CD14-positive monocyte (primary cell): ENCODE measurements at regions not wholly inside any gene's neighbourhood (a gene's known extent, or its start where the extent isn't known, plus 50 kb on each side); places are given as distances from the start of the nearest gene placed in this dataset.
"Not testable (repeated sequence)": the region's sequence is repeated elsewhere in the genome, so short reads cannot be mapped to it uniquely, and the experiment has no call there.

ENCODE experiments used
- DNase-seq, 3 donors: peaks; one replicate each; pipeline ENCODE4 v3.0.0-alpha.2; 2011 to 2022
- H2AFZ ChIP-seq: 2 replicates; pipeline ENCODE4 v1.6.0; 2012; ENCODE audit warnings: mild to moderate bottlenecking, low read depth, low read length, inconsistent platforms; ENCODE audit not compliant: insufficient read depth, poor library complexity, severe bottlenecking
- H3K27ac ChIP-seq, 2 donors: 1 replicate in 1 of 2; 2 replicates in 1 of 2; pipeline ENCODE4 v1.5.1; 2012 to 2013; ENCODE audit warnings: low read length in 2 of 2, control low read depth in 1 of 2, inconsistent platforms in 1 of 2, low read depth in 1 of 2, mild to moderate bottlenecking in 1 of 2
- H3K27me3 ChIP-seq, 2 donors: one replicate each; pipeline versions ENCODE4 v1.6.0 to v1.6.1; 2011 to 2013; ENCODE audit warnings: low read length in 2 of 2; ENCODE audit not compliant: control insufficient read depth in 2 of 2, insufficient read depth in 2 of 2
- H3K36me3 ChIP-seq, 2 donors: replicated peaks in 1 of 2; 1 replicate in 1 of 2; 2 replicates in 1 of 2; pipeline versions ENCODE4 v1.5.1 to v1.6.1; 2012 to 2013; ENCODE audit warnings: low read length in 2 of 2, control low read depth in 1 of 2, inconsistent platforms in 1 of 2, mild to moderate bottlenecking in 1 of 2; ENCODE audit not compliant: insufficient read depth in 2 of 2, control insufficient read depth in 1 of 2
- H3K4me1 ChIP-seq, 2 donors: 1 replicate in 1 of 2; 2 replicates in 1 of 2; pipeline versions ENCODE4 v1.5.1 to v1.6.1; 2012 to 2013; ENCODE audit warnings: low read length in 2 of 2, control low read depth in 1 of 2, inconsistent platforms in 1 of 2, mild to moderate bottlenecking in 1 of 2, moderate library complexity in 1 of 2; ENCODE audit not compliant: insufficient read depth in 2 of 2, control insufficient read depth in 1 of 2
- H3K4me2 ChIP-seq: replicated peaks from 2 replicates; pipeline ENCODE3; 2012; ENCODE audit warnings: low read length, moderate library complexity, mild to moderate bottlenecking; ENCODE audit not compliant: poor library complexity, severe bottlenecking; ENCODE audit errors: extremely low read depth
- H3K4me3 ChIP-seq, 3 experiments: fragments of 200-600 bp in 1 of 3; sonication (generic) in 1 of 3; replicated peaks in 1 of 3; 1 replicate in 2 of 3; 2 replicates in 1 of 3; pipeline ENCODE4 v1.5.1; 2011 to 2013; ENCODE audit warnings: low read length in 3 of 3, mild to moderate bottlenecking in 3 of 3, control low read depth in 2 of 3, low read depth in 2 of 3, inconsistent platforms in 1 of 3, moderate library complexity in 1 of 3
- H3K79me2 ChIP-seq: 2 replicates; pipeline ENCODE4 v1.6.0; 2012; ENCODE audit warnings: mild to moderate bottlenecking, control low read depth, inconsistent platforms, low read length, moderate library complexity; ENCODE audit not compliant: insufficient read depth
- H3K9ac ChIP-seq: 2 replicates; pipeline ENCODE4 v1.6.0; 2017; ENCODE audit warnings: low read length, mild to moderate bottlenecking; ENCODE audit not compliant: insufficient read depth, poor library complexity, severe bottlenecking
- H3K9me3 ChIP-seq, 2 donors: replicated peaks in 1 of 2; 1 replicate in 1 of 2; 2 replicates in 1 of 2; pipeline versions ENCODE4 v1.5.1 to v1.6.1; 2012 to 2013; ENCODE audit warnings: low read length in 2 of 2, control low read depth in 1 of 2; ENCODE audit not compliant: control insufficient read depth in 1 of 2, insufficient read depth in 1 of 2
- H4K20me1 ChIP-seq: 2 replicates; pipeline ENCODE4 v1.6.0; 2012; ENCODE audit warnings: mild to moderate bottlenecking, low read length, control low read depth, moderate library complexity; ENCODE audit not compliant: insufficient read depth
- H3K27ac Mint-ChIP-seq, 7 donors: one replicate each; pipeline ENCODE4 v1.8.0; 2020; ENCODE audit warnings: mild to moderate bottlenecking in 7 of 7, mixed read lengths in 7 of 7, moderate library complexity in 6 of 7, inconsistent platforms in 2 of 7
- H3K27me3 Mint-ChIP-seq, 3 donors: one replicate each; pipeline ENCODE4 v1.8.0; 2021 to 2022; ENCODE audit warnings: low read depth in 3 of 3, mild to moderate bottlenecking in 3 of 3, mixed read lengths in 3 of 3, moderate library complexity in 3 of 3, inconsistent platforms in 1 of 3
- H3K36me3 Mint-ChIP-seq, 2 donors: one replicate each; pipeline ENCODE4 v1.8.0; 2020; ENCODE audit warnings: mixed read lengths in 2 of 2, inconsistent platforms in 1 of 2, mild to moderate bottlenecking in 1 of 2
- H3K4me1 Mint-ChIP-seq: one replicate; pipeline ENCODE4 v1.8.0; 2020; ENCODE audit warnings: mild to moderate bottlenecking, mixed read lengths
- H3K4me3 Mint-ChIP-seq, 2 donors: one replicate each; pipeline ENCODE4 v1.8.0; 2020; ENCODE audit warnings: mild to moderate bottlenecking in 2 of 2, mixed read lengths in 2 of 2, moderate library complexity in 1 of 2
- H3K9me3 Mint-ChIP-seq, 7 donors: one replicate each; pipeline ENCODE4 v1.8.0; 2020 to 2022; ENCODE audit warnings: mixed read lengths in 7 of 7, mild to moderate bottlenecking in 6 of 7, moderate library complexity in 6 of 7, inconsistent platforms in 2 of 7
- WGBS: methylation state at CpG from one replicate; pipeline ENCODE4 v1.1.5; 2013; ENCODE audit warnings: missing lambda C conversion rate; ENCODE audit not compliant: insufficient coverage; 5-methylcytosine and 5-hydroxymethylcytosine counted together
- intact Hi-C, 2 donors: fragments of 100-400 bp; cut with micrococcal nuclease; formaldehyde crosslinking; loops; one replicate each; pipeline versions ENCODE4 v1.15.0 to v1.15.1; 2023
- TF ChIP-seq, protein P1 (sequence below): fragments of 200-600 bp; IDR thresholded peaks from one replicate; pipeline ENCODE4 v1.8.0; 2022; ENCODE audit warnings: antibody characterized with exemption, mild to moderate bottlenecking

DNA sequence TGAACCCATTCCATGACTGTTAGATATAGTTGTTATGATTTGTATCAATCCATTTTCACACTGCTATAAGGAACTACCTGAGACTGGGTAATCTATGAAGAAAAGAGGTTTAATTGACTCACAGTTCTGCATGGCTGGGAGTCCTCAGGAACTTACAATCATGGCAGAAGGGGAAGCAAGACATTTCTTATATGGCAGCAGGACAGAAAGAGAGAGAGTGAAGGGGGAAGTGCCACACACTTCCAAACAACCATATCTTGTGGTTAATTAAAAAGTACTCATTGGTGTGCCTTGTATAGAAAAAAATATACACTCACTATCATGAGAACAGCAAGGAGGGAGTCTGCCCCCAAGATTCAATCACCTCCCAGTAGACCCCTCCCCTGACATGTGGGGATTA is 137.6 kb upstream of the NBPF11 start:
- intact Hi-C loops, result no loop called here
- H3K36me3 ChIP-seq, result no peaks in the 10 kb centered on the region
- H3K79me2 ChIP-seq, result no peaks in the 10 kb centered on the region
- peaks cover 12 to 13% of the 10 kb centered on the region in 2 donors for H3K9me3 ChIP-seq
- no peak overlapping the region for H3K4me3 ChIP-seq
- no peak overlapping the region for H3K4me3 Mint-ChIP-seq
- no peak overlapping the region for H3K27ac ChIP-seq
- no peaks in the 10 kb centered on the region for H3K4me1 ChIP-seq
- peaks cover 15 to 34% (median 19%) of the 10 kb centered on the region in 7 donors for H3K9me3 Mint-ChIP-seq
- H3K9ac ChIP-seq, result no peak overlapping the region
- H3K4me1 Mint-ChIP-seq, result peaks cover 5% of the 10 kb centered on the region
- DNase-seq, result no peak
- no peaks in the 10 kb centered on the region for H3K27me3 ChIP-seq
- no peak overlapping the region for H3K27ac Mint-ChIP-seq
- no peaks in the 10 kb centered on the region for H3K36me3 Mint-ChIP-seq
- no peak overlapping the region for H3K4me2 ChIP-seq
- H2AFZ ChIP-seq, result no peak overlapping the region
- TF ChIP-seq, protein P1, sequence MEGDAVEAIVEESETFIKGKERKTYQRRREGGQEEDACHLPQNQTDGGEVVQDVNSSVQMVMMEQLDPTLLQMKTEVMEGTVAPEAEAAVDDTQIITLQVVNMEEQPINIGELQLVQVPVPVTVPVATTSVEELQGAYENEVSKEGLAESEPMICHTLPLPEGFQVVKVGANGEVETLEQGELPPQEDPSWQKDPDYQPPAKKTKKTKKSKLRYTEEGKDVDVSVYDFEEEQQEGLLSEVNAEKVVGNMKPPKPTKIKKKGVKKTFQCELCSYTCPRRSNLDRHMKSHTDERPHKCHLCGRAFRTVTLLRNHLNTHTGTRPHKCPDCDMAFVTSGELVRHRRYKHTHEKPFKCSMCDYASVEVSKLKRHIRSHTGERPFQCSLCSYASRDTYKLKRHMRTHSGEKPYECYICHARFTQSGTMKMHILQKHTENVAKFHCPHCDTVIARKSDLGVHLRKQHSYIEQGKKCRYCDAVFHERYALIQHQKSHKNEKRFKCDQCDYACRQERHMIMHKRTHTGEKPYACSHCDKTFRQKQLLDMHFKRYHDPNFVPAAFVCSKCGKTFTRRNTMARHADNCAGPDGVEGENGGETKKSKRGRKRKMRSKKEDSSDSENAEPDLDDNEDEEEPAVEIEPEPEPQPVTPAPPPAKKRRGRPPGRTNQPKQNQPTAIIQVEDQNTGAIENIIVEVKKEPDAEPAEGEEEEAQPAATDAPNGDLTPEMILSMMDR, result no peak
- peaks cover 0 to 6% (median 3%) of the 10 kb centered on the region in 3 donors for H3K27me3 Mint-ChIP-seq
- H4K20me1 ChIP-seq, result no peaks in the 10 kb centered on the region

DNA sequence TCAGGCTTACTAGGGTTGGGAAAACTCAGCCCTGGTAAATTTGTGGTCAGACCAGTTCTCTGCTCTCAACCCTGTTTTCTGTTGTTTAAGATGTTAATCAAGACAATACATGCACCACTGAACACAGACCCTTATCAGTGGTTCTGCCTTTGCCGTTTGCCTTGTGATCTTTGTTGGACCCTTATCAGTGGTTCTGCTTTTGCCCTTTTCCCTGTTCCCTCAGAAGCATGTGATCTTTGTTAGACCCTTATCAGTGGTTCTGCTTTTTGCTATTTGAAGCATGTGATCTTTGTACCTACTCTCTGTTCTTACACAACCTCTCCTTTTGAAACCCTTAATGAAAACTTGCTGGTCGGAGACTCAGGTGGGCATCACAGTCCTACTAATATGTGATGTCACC is 133.9 kb upstream of the NBPF11 start:
- H3K4me3 Mint-ChIP-seq, result peak overlapping the region in 1 of 2 donors; percentile 46
- H2AFZ ChIP-seq, H3K27ac ChIP-seq, H3K27me3 ChIP-seq, intact Hi-C loops, H3K79me2 ChIP-seq, H3K27me3 Mint-ChIP-seq, H3K4me3 ChIP-seq, H3K4me1 Mint-ChIP-seq, H3K27ac Mint-ChIP-seq, H4K20me1 ChIP-seq, H3K36me3 ChIP-seq, H3K4me2 ChIP-seq, H3K36me3 Mint-ChIP-seq, H3K4me1 ChIP-seq, H3K9ac ChIP-seq, DNase-seq: not testable (repeated sequence)
- H3K9me3 Mint-ChIP-seq, result peaks cover 15 to 34% (median 19%) of the 10 kb centered on the region in 7 donors
- no CpG with 5 or more reads among the region's 2 CpGs for WGBS
- H3K9me3 ChIP-seq, result peaks cover 12 to 13% of the 10 kb centered on the region in 2 donors

DNA sequence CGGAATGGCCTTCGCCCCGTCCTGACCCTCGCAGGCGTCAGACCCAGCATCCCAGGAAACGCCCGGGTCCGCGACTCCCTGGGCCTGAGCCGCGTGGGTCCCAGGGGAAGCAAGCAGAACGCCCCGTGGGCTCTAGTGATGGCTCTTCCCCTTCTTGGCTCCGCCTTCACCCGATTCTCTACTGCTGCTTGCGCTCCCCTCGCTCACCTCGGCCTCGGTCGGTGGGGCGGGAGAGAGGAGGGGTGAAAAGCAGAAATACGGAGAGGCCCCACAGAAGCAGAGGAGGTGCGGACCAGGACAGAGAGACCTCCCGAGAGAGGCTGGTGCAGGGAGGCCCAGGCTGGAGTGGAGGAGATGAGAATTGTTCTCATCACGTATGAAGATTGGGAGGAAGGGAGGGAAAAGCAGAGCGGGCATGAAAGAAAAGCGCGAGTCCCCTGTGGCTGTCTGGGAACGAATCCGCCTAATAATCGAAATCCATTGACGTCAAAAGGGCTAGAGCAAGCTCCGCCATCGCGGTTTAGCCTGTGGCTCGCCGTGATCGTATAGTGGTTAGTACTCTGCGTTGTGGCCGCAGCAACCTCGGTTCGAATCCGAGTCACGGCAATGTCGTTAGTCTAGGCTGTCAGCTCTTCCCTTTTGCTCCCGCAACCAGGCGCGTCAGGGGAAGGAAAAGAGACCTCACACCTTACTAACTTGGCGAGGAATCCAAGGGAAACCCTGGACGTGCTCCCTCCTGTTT is 128.9 kb upstream of the NBPF11 start:
- Histone ChIP-seq H3K4me2 (peak overlapping the region; percentile 66), H3K4me1 (peaks cover 12 to 30% of the 10 kb centered on the region in 2 donors), H3K4me3 (peak overlapping the region in 2 of 3 experiments; percentile 29 to 58)
- peaks cover 32% of the 10 kb centered on the region for H3K4me1 Mint-ChIP-seq
- H3K27ac ChIP-seq, intact Hi-C loops, H3K9me3 Mint-ChIP-seq, H3K36me3 Mint-ChIP-seq, H2AFZ ChIP-seq, DNase-seq, H3K27ac Mint-ChIP-seq, H3K9me3 ChIP-seq, H3K79me2 ChIP-seq, H3K9ac ChIP-seq, H4K20me1 ChIP-seq, H3K36me3 ChIP-seq, H3K27me3 ChIP-seq: not testable (repeated sequence)
- no CpG with 5 or more reads among the region's 50 CpGs for WGBS
- H3K27me3 Mint-ChIP-seq, result peaks cover 13 to 31% (median 14%) of the 10 kb centered on the region in 3 donors
- peak overlapping the region; percentile 69 to 90 for H3K4me3 Mint-ChIP-seq

- H3K36me3 ChIP-seq, H3K9me3 Mint-ChIP-seq, H3K4me3 ChIP-seq, H3K79me2 ChIP-seq, H3K9me3 ChIP-seq, H3K9ac ChIP-seq, H3K27me3 ChIP-seq, H4K20me1 ChIP-seq, H2AFZ ChIP-seq, H3K36me3 Mint-ChIP-seq, DNase-seq, H3K27ac ChIP-seq, H3K4me3 Mint-ChIP-seq, H3K27ac Mint-ChIP-seq, H3K4me2 ChIP-seq, intact Hi-C loops: not testable (repeated sequence)
- H3K4me1 ChIP-seq, result peaks cover 12 to 30% of the 10 kb centered on the region in 2 donors
- no CpG with 5 or more reads among the region's 5 CpGs for WGBS
- H3K4me1 Mint-ChIP-seq, result peaks cover 31% of the 10 kb centered on the region
- peaks cover 12 to 34% (median 17%) of the 10 kb centered on the region in 3 donors for H3K27me3 Mint-ChIP-seq
Observed at GRCh38 chr1:148279002-148279542, 127.0 kb upstream of the NBPF11 start.
